ENCODE measurements at regions not wholly inside any gene's neighbourhood (a gene's known extent, or its start where the extent isn't known, plus 50 kb on each side); places are given as distances from the start of the nearest gene placed in this dataset.

DNA sequence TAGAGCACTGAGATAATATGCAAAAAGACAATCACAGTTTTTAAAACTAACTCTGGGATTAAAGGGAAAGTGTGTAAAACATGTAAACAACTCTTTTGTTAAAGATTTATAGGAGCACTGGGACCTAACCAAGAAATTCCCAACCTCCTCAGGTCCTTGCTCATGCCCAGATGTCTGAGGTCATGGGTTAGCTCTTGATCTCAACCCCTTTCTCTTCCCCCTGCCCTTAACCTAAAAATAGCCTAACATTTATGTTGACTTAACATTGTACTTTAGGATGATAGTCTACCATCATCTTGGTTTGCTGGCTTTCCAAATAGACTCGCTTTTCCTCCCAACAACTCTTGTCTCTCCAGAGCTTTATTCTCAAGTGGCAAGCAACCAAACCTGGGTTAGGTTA lies 258.2 kb upstream of the FAT3 start:
- Histone ChIP-seq H3K4me1 (no peaks in the 10 kb centered on the region), H3K9ac (ENCODE audit: low read depth in 2 of 2, low read length in 2 of 2) (no peak overlapping the region), H3K4me3 (no peak overlapping the region), H3K27ac (no peak overlapping the region), H3K36me3 (no peaks in the 10 kb centered on the region), H3K9me3 (no peaks in the 10 kb centered on the region), H3K27me3 (no peaks in the 10 kb centered on the region)
- DNase-seq: no peak
- intact Hi-C loops (cut with DNase I): no loop called here
- TF ChIP-seq, protein P1, sequence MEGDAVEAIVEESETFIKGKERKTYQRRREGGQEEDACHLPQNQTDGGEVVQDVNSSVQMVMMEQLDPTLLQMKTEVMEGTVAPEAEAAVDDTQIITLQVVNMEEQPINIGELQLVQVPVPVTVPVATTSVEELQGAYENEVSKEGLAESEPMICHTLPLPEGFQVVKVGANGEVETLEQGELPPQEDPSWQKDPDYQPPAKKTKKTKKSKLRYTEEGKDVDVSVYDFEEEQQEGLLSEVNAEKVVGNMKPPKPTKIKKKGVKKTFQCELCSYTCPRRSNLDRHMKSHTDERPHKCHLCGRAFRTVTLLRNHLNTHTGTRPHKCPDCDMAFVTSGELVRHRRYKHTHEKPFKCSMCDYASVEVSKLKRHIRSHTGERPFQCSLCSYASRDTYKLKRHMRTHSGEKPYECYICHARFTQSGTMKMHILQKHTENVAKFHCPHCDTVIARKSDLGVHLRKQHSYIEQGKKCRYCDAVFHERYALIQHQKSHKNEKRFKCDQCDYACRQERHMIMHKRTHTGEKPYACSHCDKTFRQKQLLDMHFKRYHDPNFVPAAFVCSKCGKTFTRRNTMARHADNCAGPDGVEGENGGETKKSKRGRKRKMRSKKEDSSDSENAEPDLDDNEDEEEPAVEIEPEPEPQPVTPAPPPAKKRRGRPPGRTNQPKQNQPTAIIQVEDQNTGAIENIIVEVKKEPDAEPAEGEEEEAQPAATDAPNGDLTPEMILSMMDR (IDR thresholded peaks at IDR 0.05): no peak

DNA sequence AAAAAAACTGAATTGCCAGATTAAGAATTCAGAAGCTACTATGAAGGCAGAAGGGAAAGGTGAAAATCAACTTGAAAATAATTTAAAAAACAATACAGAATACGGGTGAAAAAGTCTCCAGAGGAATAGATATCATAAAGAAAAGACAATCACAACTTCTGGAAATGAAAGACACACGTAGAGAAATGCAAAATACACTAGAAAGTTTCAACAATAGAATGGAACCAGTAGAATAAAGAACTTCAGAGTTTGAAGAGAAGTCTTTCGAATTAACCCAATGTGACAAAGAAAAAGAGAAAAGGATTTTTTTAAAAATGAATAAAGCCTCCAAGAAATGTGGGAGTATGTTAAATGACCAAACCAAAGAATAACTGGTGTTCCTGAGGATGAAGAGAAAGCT lies 263.8 kb upstream of the FAT3 start:
- Histone ChIP-seq H3K27ac (no peak overlapping the region), H3K9ac (ENCODE audit: low read depth in 2 of 2, low read length in 2 of 2) (no peak overlapping the region), H3K36me3 (no peaks in the 10 kb centered on the region), H3K27me3 (no peaks in the 10 kb centered on the region), H3K4me1 (no peaks in the 10 kb centered on the region), H3K4me3 (no peak overlapping the region), H3K9me3 (no peaks in the 10 kb centered on the region)
- TF ChIP-seq, protein P1 (IDR thresholded peaks at IDR 0.05): no peak
- intact Hi-C loops (cut with DNase I): no loop called here
- DNase-seq: no peak

DNA sequence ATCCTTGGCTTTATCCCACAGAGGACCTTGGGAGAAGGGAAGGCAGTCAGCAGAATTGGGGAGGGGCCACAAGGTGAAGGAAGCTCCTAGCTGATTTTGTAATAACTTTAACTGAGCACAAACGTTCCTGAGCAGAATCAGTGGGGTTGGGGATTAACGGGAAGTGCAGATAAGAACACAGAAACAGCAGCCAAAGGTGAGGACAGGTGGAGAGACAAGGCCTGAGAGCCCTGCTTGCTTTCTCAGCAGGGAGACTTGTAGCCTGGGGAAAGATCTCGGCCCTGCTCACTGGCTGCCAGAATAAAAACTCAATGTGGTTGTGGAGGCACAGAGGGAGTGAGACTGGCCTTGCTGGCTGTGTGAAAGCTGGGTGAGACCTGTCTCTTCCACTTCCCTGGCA lies 265.2 kb upstream of the FAT3 start:
- Histone ChIP-seq H3K27ac (no peak overlapping the region), H3K27me3 (no peaks in the 10 kb centered on the region), H3K36me3 (no peaks in the 10 kb centered on the region), H3K9ac (ENCODE audit: low read depth in 2 of 2, low read length in 2 of 2) (no peak overlapping the region), H3K9me3 (no peaks in the 10 kb centered on the region), H3K4me3 (no peak overlapping the region), H3K4me1 (no peaks in the 10 kb centered on the region)
- TF ChIP-seq, protein P1 (IDR thresholded peaks at IDR 0.05): no peak
- no peak for DNase-seq
- intact Hi-C loops (cut with DNase I): no loop called here

DNA sequence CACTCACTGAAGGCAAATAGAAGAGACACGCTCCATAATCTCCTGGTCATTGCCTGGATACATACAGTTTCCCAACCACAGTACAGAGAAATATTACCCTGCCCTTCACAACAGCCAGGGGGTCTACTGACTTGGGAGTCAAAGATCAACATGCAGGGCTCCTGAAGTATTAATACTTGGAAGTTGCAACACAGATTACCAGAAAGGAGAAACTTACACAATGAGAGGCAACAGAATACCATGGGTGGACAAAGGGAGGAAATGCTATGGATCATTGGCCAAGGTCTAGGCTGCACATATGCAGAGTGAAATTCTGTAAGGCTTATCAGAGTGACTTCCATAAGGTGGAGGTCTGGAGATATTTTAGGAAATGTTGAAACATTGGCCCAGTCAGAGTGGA lies 267.9 kb upstream of the FAT3 start:
- TF ChIP-seq, protein P1 (IDR thresholded peaks at IDR 0.05): no peak
- Histone ChIP-seq H3K27ac (no peak overlapping the region), H3K36me3 (no peaks in the 10 kb centered on the region), H3K27me3 (no peaks in the 10 kb centered on the region), H3K9me3 (no peaks in the 10 kb centered on the region), H3K4me1 (no peaks in the 10 kb centered on the region), H3K9ac (ENCODE audit: low read depth in 2 of 2, low read length in 2 of 2) (no peak overlapping the region), H3K4me3 (no peak overlapping the region)
- no peak for DNase-seq
- intact Hi-C loops (cut with DNase I): no loop called here

DNA sequence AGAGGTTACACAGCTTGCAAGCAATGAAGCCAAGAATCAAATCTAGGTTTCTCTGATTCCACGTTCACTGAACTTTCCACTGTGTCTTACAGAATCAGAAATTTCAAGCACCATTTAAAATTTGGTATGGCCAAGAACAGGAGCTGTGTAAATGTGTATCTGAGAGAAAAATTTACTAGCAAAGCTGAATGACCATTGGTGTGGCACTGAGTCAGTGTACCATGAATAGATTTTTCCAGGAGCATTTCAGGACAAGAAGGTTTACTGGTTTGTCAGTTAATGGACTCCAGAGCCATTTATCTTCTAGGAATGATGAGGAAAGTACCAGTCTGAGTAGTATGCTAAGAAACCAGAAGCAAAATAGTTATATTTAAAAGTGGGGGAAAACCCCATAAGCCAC lies 269.4 kb upstream of the FAT3 start:
- Histone ChIP-seq H3K4me3 (no peak overlapping the region), H3K27me3 (no peaks in the 10 kb centered on the region), H3K9me3 (no peaks in the 10 kb centered on the region), H3K36me3 (no peaks in the 10 kb centered on the region), H3K9ac (ENCODE audit: low read depth in 2 of 2, low read length in 2 of 2) (no peak overlapping the region), H3K27ac (no peak overlapping the region), H3K4me1 (no peaks in the 10 kb centered on the region)
- TF ChIP-seq, protein P1 (IDR thresholded peaks at IDR 0.05): no peak
- intact Hi-C loops (cut with DNase I): no loop called here
- DNase-seq: no peak

DNA sequence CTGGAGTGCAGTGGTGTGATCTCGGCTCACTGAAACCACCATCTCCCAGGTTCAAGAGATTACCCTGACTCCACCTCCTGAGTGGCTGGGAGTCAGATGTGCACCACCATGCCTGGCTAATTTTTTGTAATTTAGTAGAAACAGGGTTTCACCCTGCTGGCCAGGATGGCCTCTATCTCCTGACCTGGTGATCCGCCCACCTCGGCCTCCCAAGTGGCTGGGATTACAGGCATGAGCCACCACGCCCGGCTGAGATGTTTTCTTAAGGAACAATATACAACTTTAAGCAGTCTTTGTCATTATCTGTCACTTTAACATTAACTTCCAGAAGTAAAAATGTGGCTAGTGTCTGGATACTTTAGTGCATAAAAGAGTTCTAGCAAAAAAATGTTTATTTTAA lies 272.6 kb upstream of the FAT3 start:
- intact Hi-C loops (cut with DNase I): no loop called here
- Histone ChIP-seq H3K36me3 (no peaks in the 10 kb centered on the region), H3K9me3 (no peaks in the 10 kb centered on the region), H3K27ac (no peak overlapping the region), H3K4me1 (no peaks in the 10 kb centered on the region), H3K4me3 (no peak overlapping the region), H3K9ac (ENCODE audit: low read depth in 2 of 2, low read length in 2 of 2) (no peak overlapping the region), H3K27me3 (no peaks in the 10 kb centered on the region)
- no peak for DNase-seq
- TF ChIP-seq, protein P1 (IDR thresholded peaks at IDR 0.05): no peak
